ENCODE measurements at regions not wholly inside any gene's neighbourhood (a gene's known extent, or its start where the extent isn't known, plus 50 kb on each side); places are given as distances from the start of the nearest gene placed in this dataset.

GRCh38 chr3:59456852-59457485 lies 407.1 kb upstream of the CFAP20DC start:
- TF ChIP-seq POLR2A (IDR thresholded peaks at IDR 0.05) (no peak), CTCF (IDR thresholded peaks at IDR 0.05) (no peak), POLR2AphosphoS5 (IDR thresholded peaks at IDR 0.05) (no peak)
